Mucosa of rectum (tissue), 2 donors: ENCODE measurements at regions not wholly inside any gene's neighbourhood (a gene's known extent, or its start where the extent isn't known, plus 50 kb on each side); places are given as distances from the start of the nearest gene placed in this dataset.

Experiments used
- H3K27ac ChIP-seq, 2 donors: one replicate each; pipeline ENCODE4 v1.7.0; 2013; ENCODE audit warnings: inconsistent platforms in 2 of 2, low read depth in 2 of 2, low read length in 2 of 2
- H3K27me3 ChIP-seq, 2 donors: one replicate each; pipeline ENCODE4 v1.7.0; 2013; ENCODE audit warnings: low read length in 2 of 2; ENCODE audit not compliant: control insufficient read depth in 2 of 2, insufficient read depth in 2 of 2
- H3K36me3 ChIP-seq, 2 donors: one replicate each; pipeline ENCODE4 v1.7.0; 2013; ENCODE audit warnings: low read length in 2 of 2; ENCODE audit not compliant: control insufficient read depth in 2 of 2, insufficient read depth in 2 of 2
- H3K4me1 ChIP-seq, 2 donors: one replicate each; pipeline ENCODE4 v1.7.0; 2013; ENCODE audit warnings: low read length in 2 of 2, mild to moderate bottlenecking in 1 of 2; ENCODE audit not compliant: control insufficient read depth in 2 of 2, insufficient read depth in 2 of 2
- H3K4me3 ChIP-seq, 2 donors: one replicate each; pipeline ENCODE4 v1.7.0; 2013; ENCODE audit warnings: low read length in 2 of 2
- H3K9ac ChIP-seq, 2 donors: one replicate each; pipeline ENCODE4 v1.7.0; 2013; ENCODE audit warnings: low read length in 2 of 2, low read depth in 1 of 2, mild to moderate bottlenecking in 1 of 2
- H3K9me3 ChIP-seq, 2 donors: one replicate each; pipeline ENCODE4 v1.7.0; 2013; ENCODE audit warnings: low read length in 2 of 2; ENCODE audit not compliant: control insufficient read depth in 2 of 2
- donor health status: healthy.
- donor health status: Normal muscosa, but diverticular disease.

GRCh38 chr7:94216944-94217461 lies 177.7 kb upstream of the COL1A2 start:
- Histone ChIP-seq H3K27ac (no peak overlapping the region), H3K36me3 (no peaks in the 10 kb centered on the region), H3K4me1 (no peaks in the 10 kb centered on the region), H3K9me3 (no peaks in the 10 kb centered on the region), H3K9ac (no peak overlapping the region), H3K4me3 (no peak overlapping the region), H3K27me3 (no peaks in the 10 kb centered on the region)

GRCh38 chr7:94217766-94218165 lies 176.9 kb upstream of the COL1A2 start:
- Histone ChIP-seq H3K27me3 (no peaks in the 10 kb centered on the region), H3K4me1 (no peaks in the 10 kb centered on the region), H3K27ac (no peak overlapping the region), H3K9me3 (no peaks in the 10 kb centered on the region), H3K36me3 (no peaks in the 10 kb centered on the region), H3K9ac (no peak overlapping the region), H3K4me3 (no peak overlapping the region)

GRCh38 chr7:94222516-94222915 lies 172.2 kb upstream of the COL1A2 start:
- Histone ChIP-seq H3K27ac (no peak overlapping the region), H3K27me3 (no peaks in the 10 kb centered on the region), H3K9me3 (no peaks in the 10 kb centered on the region), H3K4me1 (no peaks in the 10 kb centered on the region), H3K36me3 (no peaks in the 10 kb centered on the region), H3K9ac (no peak overlapping the region), H3K4me3 (no peak overlapping the region)

- H3K27ac ChIP-seq = no peak overlapping the region
- H3K4me3 ChIP-seq = no peak overlapping the region
Observed at GRCh38 chr7:94223375-94224084, 171.2 kb upstream of the COL1A2 start.

GRCh38 chr7:94228223-94228622 lies 166.5 kb upstream of the COL1A2 start:
- H3K27me3 ChIP-seq = no peaks in the 10 kb centered on the region
- no peaks in the 10 kb centered on the region for H3K36me3 ChIP-seq
- H3K4me1 ChIP-seq = no peaks in the 10 kb centered on the region
- H3K9me3 ChIP-seq = no peaks in the 10 kb centered on the region
- H3K4me3 ChIP-seq = no peak overlapping the region
- no peak overlapping the region for H3K27ac ChIP-seq
- H3K9ac ChIP-seq = no peak overlapping the region

More at GRCh38 chr7:94223375-94224084, 171.2 kb upstream of the COL1A2 start:
- Histone ChIP-seq H3K36me3 (no peaks in the 10 kb centered on the region), H3K9me3 (no peaks in the 10 kb centered on the region), H3K4me1 (no peaks in the 10 kb centered on the region), H3K27me3 (no peaks in the 10 kb centered on the region), H3K9ac (no peak overlapping the region)

- H3K9me3 ChIP-seq = no peaks in the 10 kb centered on the region
- H3K9ac ChIP-seq = no peak overlapping the region
- H3K27ac ChIP-seq = no peak overlapping the region
- H3K36me3 ChIP-seq = no peaks in the 10 kb centered on the region
- H3K4me1 ChIP-seq = no peaks in the 10 kb centered on the region
- no peaks in the 10 kb centered on the region for H3K27me3 ChIP-seq
- no peak overlapping the region for H3K4me3 ChIP-seq
Observed at GRCh38 chr7:94228678-94229077, 166.0 kb upstream of the COL1A2 start.

GRCh38 chr7:94231305-94231704 lies 163.4 kb upstream of the COL1A2 start:
- no peaks in the 10 kb centered on the region for H3K36me3 ChIP-seq
- no peaks in the 10 kb centered on the region for H3K9me3 ChIP-seq
- no peak overlapping the region for H3K9ac ChIP-seq
- H3K4me3 ChIP-seq = no peak overlapping the region
- no peak overlapping the region for H3K27ac ChIP-seq
- H3K4me1 ChIP-seq = no peaks in the 10 kb centered on the region
- no peaks in the 10 kb centered on the region for H3K27me3 ChIP-seq

- Histone ChIP-seq H3K27me3 (no peaks in the 10 kb centered on the region), H3K4me3 (no peak overlapping the region)
Observed at GRCh38 chr7:94236960-94237359, 157.7 kb upstream of the COL1A2 start.

GRCh38 chr7:94237417-94237816 lies 157.3 kb upstream of the COL1A2 start:
- Histone ChIP-seq H3K9me3 (no peaks in the 10 kb centered on the region), H3K4me1 (no peaks in the 10 kb centered on the region), H3K27ac (no peak overlapping the region), H3K27me3 (no peaks in the 10 kb centered on the region), H3K36me3 (no peaks in the 10 kb centered on the region), H3K9ac (no peak overlapping the region), H3K4me3 (no peak overlapping the region)

More at GRCh38 chr7:94236960-94237359, 157.7 kb upstream of the COL1A2 start:
- Histone ChIP-seq H3K4me1 (no peaks in the 10 kb centered on the region), H3K36me3 (no peaks in the 10 kb centered on the region), H3K9ac (no peak overlapping the region), H3K27ac (no peak overlapping the region), H3K9me3 (no peaks in the 10 kb centered on the region)

- no peaks in the 10 kb centered on the region for H3K36me3 ChIP-seq
- no peak overlapping the region for H3K27ac ChIP-seq
- no peaks in the 10 kb centered on the region for H3K27me3 ChIP-seq
- H3K4me1 ChIP-seq = no peaks in the 10 kb centered on the region
- H3K4me3 ChIP-seq = no peak overlapping the region
- H3K9me3 ChIP-seq = no peaks in the 10 kb centered on the region
- H3K9ac ChIP-seq = no peak overlapping the region
Observed at GRCh38 chr7:94239661-94240234, 154.9 kb upstream of the COL1A2 start.
